HG03108 (cell line): ENCODE measurements at regions not wholly inside any gene's neighbourhood (a gene's known extent, or its start where the extent isn't known, plus 50 kb on each side); places are given as distances from the start of the nearest gene placed in this dataset.
A peak's percentile ranks its signal among the peaks of the same experiment; 100 is the strongest.
"Not testable (repeated sequence)": the region's sequence is repeated elsewhere in the genome, so short reads cannot be mapped to it uniquely, and the experiment has no call there.

Experiments used
- ATAC-seq: cut with Tn5 transposase; IDR thresholded peaks from one replicate; pipeline ENCODE4 v1.9.1; 2021; ENCODE audit warnings: moderate library complexity; ENCODE audit not compliant: unreplicated experiment

DNA sequence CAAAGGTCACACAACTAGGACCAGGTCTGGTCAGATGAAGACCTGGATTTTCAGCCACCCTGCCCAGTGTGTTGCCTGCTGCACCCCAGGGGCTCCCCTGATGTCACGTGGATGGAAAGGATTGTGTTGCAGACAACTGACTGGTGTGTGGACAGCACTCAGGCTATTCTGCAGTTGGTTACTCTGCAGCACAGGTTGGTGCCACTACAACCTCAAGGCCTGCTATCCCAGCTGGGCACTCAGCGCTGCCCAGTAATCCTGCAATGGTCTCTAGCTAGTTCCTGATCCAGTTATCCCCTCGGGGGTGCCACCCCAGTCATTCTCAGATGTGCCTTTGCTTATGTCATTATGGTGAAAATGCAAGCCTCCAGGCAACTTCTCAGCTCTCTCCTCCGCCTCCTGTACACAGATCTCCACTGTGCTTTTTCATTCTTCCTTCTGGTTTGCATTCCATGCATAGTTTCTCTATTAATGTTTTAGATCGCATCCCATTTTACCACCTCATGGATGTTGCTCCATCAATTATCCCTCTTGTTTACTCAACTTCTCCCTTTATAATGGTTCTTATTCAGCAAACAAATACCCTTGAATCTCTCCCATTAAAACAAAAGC is 503.2 kb upstream of the CAMK1G start:
- ATAC-seq, result no peak

DNA sequence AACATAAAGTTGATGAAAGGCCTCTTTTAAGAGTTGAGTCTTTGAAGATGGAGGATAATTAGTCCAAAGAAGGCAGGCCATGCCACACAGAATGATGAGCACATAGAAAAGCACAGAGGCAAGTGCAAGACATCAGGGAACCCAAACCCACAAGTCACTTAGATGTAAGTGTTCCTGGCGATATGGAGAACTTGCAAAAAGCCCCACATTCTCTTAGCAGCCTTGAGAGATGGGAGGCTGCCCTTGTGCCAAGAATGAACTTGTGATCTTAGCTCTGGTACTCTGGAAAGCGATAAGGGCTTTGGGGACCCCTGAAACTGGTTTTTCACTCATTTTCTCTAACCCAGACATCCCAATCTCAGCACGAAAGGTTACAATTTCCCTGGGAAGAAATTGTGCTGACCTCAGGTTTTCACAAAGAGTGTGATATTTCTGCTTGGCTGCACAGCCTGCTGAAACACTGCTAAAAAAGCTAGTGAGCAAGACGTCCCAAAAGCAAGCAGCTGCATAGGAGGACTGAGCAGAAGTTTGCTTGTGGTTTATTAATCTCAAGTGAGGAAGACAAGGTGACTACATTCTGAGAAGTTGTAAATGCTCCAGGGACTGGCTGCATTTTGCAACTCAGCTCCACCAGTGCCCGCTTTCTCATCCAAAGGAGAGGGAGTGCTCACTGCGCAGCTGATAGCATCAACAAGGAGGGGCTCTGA is 496.9 kb upstream of the CAMK1G start:
- ATAC-seq, result peak; percentile 97

DNA sequence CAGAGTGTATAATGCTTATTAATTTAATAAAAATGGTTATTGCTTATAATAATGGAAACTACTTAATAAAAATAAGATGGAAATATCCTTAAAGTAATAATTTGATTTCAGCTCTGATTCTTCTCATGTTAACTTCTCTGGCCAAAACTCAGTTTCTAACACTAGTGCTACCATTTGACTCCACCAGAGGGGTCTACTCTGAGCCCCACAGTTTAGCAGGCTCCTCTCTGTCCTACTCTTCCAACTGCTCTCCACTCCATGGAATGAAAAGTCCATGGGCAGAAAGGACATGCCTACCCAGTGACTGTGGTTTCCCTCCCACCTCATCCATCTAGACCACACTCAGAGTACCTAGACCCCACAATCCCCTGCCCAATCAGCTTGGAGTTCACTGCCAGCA is 489.1 kb upstream of the CAMK1G start:
- ATAC-seq, result no peak

DNA sequence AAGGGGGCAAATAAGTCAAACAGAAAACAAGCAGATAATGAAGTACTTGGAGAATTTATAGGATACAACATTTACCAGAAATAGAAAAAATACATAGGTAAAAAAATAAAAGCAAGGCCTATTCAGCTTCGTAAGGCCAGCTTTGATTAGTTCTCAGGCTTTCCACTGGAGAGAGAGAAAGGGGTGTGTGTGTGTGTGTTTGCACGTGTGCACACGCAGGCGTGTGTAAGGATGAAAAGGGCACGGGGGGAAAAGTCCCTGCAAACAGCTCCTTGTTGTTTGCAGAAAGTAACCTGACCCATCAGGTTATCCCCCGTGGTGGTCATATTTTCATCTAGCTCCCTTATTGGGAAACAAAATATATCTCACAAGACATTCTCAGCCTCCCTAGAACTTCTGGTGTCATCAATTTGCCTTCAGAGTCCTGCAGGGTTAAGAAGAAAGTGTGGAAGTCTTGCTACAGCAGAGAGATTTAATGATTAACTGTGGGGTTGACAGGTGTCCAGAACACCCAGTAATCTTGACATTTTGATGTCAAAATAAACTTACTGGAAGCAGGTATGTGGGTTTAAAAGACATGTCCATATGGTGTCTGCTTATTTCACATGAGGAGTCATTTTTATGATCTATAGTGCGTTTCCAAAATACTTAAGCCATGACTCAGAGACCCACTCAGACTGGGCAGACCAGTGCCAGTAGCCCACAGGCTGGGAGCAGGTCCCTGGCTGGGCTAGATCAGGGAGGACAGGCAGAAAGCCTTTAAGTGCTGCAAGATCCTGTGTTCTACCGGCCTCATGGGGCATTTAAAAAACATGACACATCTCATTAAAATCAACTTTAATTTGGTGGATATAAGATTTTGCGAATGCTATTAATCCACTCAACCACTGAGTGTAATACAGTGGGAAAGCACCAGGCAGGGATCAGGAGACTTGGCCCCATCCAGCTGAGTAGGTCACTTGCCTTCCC is 487.6 kb upstream of the CAMK1G start:
- ATAC-seq, result peak; percentile 68

DNA sequence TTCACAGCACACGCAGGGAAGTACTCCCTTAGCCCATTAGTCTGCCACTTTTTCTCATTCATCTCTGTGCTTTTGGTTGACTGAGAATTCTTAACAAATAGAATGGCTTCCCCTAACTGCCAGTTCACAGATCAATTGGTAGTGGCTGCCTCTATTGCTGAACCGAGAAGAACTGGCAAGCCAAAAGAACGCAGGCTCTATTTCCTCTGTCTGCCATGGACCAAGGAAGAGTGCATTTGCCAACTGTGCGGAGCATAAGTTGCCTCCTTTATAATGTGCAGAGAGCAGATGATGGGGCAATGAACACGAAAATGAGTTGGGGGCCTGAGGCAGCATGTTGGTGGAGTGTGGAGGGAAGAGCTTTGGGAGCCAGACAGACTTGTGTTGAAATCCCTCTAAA is 483.1 kb upstream of the CAMK1G start:
- no peak for ATAC-seq

- no peak for ATAC-seq
These were observed 482.4 kb upstream of the CAMK1G start for GRCh38 chr1:209101106-209101505.

- no peak for ATAC-seq
These were observed 481.4 kb upstream of the CAMK1G start for GRCh38 chr1:209102120-209102519.

DNA sequence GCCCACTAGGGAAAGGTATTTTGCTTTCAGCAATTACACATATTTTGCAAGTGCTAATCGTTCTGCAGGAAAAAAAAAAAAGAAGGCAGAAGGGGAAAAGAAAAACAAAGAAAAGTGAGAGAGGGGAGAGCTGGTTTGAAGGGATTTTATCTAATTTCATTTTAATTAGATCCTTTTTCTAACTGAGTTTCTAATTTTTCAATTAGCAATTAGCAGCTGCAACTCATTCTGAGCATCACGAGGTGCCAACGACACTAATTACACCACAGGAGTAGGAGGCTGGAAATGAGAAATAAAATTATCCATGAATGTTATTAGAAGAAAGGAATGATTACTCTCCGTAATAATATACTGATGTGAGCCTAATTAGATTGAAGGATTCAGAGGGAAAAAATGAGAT is 481.0 kb upstream of the CAMK1G start:
- ATAC-seq, result no peak

DNA sequence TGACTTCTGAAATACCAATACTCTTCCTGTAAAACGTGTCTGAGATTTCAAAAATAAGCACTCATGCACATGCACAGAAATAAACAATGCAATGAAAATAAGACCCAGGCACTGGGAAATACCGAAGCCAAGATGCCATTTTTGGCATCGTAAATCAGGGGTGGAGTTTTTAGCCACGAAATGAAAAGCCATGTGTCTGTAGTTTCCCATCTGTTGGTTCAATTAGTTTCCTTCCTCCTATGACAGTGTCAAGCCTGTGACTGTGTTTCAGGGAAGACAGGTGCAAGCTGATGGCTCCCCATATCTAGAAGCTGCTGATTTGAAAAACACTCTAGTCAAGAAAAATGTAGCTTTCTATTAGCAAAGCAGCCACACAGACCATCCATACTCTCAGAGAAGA is 480.4 kb upstream of the CAMK1G start:
- peak; percentile 50 for ATAC-seq

DNA sequence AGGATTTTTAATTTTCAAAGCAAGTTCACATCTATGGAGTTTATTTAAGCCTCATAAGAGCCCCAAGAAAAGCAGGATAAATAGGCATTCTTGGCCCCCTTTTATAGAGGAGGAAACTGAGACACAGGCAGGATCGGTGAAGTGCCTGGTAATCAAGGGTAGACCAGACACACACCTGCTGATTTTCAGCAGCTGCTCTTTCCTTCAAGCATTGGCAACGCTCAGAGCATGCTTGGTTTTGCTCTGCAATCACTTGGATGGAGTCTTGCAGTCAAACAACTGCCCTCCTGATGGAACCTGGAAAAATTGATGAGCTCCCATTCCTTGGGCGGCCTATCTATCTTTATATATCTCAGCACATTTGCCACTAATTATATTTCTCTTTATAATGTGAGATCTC is 478.9 kb upstream of the CAMK1G start:
- no peak for ATAC-seq

DNA sequence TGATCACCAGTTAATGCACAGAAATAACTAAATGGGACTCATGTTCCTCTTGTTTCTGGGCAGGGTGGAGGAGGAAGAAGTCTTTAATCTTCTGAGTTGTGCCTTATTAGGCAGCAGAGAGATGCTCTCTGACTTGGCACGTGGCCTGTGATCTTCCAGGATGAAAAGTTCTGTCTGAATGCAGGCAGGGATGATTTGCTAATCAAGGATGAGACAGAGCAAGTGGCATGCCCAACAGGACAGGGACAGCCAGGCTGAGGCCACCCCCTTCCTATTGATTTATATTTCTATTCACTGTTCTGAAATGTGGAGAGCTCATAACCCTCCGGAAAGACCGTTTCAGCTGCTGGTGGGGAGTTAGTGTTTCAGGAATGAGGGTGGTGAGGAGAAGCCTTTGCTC is 477.8 kb upstream of the CAMK1G start:
- no peak for ATAC-seq

DNA sequence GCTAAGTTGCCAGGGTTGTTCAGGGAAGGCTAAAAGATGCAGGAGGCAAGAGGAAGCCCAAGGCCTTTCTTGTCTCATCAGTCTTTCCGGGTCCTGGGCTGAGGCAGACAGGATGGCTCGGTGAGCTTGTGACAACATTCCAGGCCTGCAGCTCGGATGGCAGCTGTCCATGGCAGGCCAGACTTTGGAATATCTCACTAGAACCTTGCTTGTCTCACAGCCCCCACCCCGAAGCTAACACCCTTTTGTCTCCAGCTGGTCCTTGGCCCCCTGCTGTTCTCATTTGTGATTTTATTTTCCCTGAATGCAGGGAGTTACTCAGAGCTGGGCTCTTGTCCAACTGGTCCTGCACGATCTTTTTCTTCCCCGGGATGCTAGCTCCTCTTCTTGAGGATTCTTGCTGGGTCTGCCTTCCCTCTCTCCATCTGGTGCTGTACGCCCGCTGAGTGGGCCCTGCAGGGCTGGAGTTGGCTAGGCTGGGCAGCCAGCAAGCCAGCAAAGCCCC is 477.2 kb upstream of the CAMK1G start:
- ATAC-seq, result no peak

DNA sequence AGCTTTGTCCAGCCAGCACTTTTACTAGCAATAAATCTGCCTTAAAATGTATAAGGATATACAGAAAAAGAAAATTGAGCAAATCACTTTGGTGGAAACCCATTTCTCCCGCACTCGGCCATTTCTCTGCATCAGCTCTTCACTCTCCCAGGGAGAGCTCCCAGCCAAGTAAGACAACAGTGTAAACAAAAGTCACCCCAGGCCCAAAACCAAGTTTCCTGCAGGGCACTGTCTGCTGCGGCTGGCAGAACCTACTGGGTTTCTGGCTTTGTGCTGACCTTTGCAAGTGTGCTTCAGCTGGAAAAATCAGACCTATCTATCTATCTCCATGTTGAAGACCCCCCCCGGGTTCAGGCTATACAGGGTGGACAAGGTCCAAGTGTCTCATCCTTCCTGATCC is 476.7 kb upstream of the CAMK1G start:
- ATAC-seq, result no peak

DNA sequence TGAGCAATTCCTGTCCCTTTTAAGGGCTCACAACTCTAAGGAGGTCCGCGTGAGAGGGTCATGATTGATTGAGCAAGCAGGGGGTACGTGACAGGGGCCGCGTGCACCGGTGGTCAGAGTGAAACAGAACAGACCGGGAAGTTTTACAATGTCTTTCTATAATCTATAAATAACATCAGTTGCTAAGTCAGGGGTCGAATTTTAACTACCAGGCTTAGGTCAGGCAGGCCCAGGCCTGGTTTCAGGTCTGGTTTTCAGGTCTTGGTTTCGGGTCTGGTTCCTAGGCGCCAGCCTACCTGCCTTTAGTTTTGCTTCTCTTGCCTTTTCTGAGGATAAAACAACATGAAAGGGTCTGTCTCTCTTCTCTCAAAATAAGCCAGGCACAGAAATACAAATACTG is 476.0 kb upstream of the CAMK1G start:
- ATAC-seq, result peak; percentile 45

- ATAC-seq, result no peak
These were observed 474.3 kb upstream of the CAMK1G start for GRCh38 chr1:209109001-209109785.

DNA sequence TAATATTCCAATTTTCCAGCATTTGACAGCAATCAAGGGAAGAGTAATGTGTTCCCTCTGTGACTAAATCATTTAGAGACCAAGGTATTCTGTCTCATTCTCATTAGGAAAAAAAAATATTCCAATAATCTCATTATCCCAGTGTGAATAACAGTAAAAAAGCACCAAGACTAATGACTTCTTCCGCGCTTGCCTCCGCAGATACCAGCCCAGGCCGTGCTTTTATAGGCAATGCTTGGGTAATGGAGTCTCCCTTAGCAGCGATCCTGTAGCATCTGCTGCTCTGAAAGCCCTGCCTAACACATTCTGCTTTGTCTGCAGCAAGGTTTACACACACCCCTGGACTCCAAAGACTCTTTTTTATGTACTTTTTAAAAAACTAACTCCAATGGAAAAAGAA is 470.0 kb upstream of the CAMK1G start:
- ATAC-seq, result no peak

DNA sequence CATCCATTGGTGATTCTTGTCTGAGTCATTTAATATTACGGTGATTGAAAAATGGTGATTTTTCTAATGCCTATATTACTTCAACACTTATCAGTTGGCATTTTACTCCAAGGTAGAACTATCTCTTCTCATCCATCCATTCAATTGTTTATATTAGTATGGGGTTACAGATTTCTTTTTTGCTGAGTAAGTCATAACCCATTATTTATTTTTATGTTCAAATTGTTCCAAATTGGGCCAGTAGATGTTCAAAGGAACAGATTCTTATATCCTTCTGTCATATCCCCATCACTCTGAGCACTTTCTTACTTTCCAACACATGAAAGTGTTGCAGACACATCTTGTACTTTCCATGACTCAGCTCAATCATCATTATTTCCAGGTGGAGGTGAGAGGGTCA is 466.8 kb upstream of the CAMK1G start:
- no peak for ATAC-seq

GRCh38 chr1:209123601-209124000 is 459.9 kb upstream of the CAMK1G start:
- ATAC-seq, result no peak

- ATAC-seq, result not testable (repeated sequence)
These were observed 454.4 kb upstream of the CAMK1G start for GRCh38 chr1:209129091-209129490.

DNA sequence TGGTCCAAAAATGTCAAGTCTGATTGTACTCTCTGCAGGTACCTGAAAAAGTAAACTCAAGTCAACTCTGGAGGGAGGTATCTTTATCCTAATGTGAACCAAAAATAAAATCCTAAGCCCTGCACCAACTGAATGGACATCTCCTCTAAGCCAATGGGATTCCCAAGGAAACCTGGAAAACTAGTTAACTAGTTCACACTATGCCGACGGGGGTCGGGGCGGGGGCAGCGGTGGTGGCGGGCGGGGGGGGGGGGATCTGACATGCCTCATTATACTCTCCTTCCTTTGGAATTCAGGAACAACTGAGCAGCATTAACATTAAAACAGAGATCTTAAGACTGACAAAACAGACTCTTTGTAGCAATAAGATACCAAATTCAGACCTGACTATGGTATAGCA is 452.6 kb upstream of the CAMK1G start:
- no peak for ATAC-seq
